Activated gamma-delta T cell treated with Interleukin-2 at 50 U/mL for 16 hours (primary cell): ENCODE measurements at regions not wholly inside any gene's neighbourhood (a gene's known extent, or its start where the extent isn't known, plus 50 kb on each side); places are given as distances from the start of the nearest gene placed in this dataset.

Experiments
- DNase-seq: peaks from one replicate; pipeline ENCODE4 v3.0.0-alpha.2; 2020

DNA sequence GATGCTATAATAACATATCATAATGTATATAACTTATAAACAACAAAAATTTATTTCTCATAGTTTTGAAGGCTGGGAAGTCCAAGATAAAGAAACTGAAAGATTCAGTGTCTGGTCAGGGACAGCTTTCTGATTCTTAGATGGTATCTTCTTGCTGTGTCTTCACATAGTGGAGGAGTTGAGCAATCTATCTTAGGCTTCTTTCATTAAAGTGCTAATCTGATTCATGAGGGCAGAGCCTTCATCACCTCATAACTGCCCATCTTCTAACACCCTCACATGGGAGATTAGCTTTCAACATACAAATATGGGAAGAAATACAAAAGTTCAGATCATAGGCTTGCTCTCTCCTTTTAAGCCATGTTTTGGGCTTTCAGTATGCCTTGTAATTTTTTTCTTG is 774.8 kb upstream of the EPHA6 start:
- DNase-seq = no peak

DNA sequence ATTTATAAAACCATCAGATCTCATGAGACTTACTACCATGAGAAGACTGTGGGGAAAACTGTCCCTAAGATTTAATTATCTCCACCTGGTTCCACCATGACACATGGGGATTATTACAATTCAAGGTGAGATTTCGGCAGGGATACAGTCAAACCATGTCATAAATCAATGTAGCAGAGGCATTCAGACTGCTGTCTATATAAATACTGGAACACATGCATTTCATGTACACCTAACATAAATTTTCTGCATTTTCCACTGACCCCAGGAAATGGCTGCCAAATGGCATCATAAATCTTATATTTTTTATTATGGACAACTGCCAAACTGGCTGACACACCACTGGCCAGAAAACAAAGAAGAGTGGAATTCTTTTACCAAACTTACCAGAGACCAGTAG is 755.1 kb upstream of the EPHA6 start:
- no peak for DNase-seq

DNA sequence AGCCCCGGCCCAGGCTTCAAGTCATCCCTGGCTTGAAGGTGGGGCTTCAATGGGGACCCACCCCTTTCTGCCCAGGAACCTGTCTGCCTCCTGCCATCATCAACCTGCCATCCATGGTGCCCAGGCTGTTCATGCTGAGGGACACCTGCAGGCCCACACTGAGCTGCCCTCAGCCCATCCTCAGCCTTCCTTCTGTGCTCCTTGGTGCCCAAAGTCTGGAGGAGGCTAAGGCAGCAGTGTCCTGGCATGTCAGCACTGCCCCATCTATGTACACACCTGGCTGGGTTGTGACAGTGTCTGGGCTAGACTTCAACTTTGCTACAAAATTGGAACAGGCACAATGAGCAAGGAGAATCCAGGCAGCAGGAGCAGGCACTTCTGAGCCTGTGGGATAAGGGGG is 745.3 kb upstream of the EPHA6 start:
- no peak for DNase-seq

DNA sequence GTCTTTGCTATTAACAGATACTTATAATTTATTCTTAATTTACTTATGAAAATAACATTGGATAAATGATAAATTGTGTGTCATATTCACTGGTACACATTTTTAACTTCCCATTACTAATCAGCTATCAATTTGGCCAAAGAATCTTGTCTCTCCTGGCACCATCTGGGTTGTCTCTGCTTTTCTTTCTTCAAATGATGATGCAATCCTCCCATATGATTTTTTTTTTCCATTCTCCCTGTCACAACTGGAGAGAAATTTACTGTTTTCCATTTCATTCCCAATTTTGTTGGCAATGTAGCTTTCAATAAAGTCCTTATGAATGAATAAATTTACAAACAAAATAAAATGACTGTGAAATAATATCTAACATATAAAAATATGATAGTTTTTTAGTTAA is 743.7 kb upstream of the EPHA6 start:
- DNase-seq = no peak

DNA sequence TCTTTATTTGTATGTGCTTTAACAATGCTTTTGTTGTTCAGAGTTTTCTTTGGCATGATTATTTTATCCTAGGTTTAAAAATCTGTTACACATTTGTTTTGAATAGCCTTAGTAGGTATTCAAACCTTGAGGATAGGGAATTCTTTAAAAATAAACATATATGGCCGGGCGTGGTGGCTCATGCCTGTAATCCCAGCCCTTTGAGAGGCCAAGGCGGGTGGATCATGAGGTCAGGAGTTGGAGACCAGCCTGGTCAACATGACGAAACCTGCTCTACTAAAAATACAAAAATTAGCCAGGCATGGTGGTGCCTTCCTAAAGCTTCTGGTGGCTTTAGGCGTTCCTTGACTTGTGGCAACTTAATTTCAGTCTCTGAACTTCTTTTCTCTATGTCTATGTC is 743.3 kb upstream of the EPHA6 start:
- DNase-seq = no peak

DNA sequence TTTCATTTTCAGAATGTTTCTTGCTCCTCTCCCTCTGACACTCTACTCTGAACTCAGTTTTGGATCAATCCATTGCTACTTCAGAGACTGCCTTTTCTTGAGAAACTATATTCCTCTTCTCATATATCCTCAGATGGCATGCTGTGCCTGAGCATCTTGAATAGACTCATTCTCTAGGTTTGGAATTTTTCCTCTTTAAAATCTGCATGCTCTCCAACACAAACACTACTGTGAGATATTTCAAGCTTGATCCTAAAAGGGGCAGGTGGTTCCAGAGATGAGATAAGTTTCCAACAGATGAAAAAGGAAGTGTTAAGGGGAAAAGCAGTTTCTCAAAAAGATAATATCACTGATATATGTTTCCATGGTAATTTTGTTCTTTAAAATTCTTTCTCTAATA is 742.2 kb upstream of the EPHA6 start:
- DNase-seq = no peak

DNA sequence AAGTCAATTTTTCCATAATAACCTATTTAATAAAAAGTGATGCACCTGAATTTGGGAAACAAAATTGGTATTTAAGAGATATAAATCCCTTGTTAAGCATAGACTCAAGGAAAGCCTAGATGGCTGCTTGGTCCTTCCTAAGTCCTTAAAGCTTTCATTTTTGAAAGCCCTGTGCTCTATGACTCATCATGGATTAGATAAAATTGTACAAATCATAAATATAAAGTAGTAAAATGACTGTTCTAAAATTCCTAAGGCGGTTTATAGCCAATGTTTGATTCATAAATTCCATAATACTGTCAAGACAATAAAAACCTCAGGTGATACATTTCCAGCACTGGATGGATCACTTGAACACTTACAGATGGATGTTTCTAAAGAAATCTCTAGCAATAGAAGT is 730.8 kb upstream of the EPHA6 start:
- no peak for DNase-seq

DNA sequence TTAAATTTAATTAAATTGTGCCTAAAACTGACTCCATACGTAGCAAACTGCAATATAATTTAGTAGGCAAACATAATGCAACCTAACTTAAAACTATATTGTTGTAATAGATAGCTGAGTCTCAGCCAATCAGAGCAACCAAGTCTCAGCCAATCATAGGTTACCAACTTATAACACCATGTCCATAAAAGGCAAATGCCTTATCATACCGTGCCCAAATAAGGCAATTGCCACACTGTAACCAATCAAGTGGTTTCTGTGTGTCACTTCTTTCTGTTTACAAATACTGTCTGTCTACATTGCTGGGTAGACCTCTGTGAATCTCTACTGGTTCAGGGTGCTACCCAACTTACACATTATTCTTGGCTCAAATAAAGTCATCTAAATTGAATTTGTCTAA is 728.4 kb upstream of the EPHA6 start:
- no peak for DNase-seq

DNA sequence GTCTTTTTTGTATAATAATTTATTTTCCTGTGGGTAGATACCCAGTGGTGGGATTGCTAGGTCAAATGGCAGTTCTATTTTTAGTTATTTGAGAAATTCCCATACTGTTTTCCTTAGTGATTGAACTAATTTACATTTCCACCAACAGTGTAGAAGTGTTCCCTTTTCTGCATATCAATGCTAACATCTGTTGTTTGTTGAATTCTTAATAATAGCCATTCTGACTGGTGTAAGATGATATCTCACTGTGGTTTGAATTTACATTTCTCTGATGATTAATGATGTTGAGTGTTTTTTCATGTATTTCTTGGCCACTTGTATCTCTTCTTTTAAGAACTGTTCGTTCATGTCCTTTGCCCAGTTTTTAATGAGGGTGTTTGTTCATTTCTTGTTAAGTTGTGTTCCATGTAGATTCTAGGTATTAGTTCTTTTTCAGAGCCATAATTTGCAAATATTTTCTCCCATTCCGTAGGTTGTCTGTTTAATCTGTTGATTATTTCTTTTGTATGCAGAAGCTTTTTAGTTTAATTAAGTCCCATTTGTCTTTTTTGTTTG is 713.3 kb upstream of the EPHA6 start:
- no peak for DNase-seq

DNA sequence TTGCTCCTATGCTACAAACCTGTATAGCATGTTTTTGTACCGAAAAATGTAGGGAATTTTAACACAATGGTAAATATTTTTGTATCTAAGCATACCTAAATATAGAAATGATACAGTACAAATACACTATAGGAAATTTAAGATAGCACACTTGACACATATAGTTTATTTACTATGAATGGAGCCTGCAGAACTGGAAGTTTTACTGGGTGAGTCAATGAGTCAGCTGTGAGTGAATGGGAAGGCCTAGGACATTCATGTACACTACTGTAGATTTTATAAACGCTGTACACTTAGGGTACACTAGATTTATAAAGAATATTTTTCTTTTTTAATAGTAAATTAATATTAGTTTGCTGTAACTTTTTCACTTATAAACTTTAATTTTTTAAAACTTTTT is 707.7 kb upstream of the EPHA6 start:
- DNase-seq = no peak
